SU-DHL-6 (cell line): ENCODE measurements at regions not wholly inside any gene's neighbourhood (a gene's known extent, or its start where the extent isn't known, plus 50 kb on each side); places are given as distances from the start of the nearest gene placed in this dataset.

Experiments used
- EZH2phosphoT487 ChIP-seq: fragments of 200-600 bp; sonication (generic), shearing (Covaris generic); conservative IDR thresholded peaks from 2 replicates; pipeline ENCODE4 v1.6.1; 2018; ENCODE audit warnings: mild to moderate bottlenecking, antibody characterized with exemption, low read length, moderate library complexity, mixed read lengths
- TF ChIP-seq, protein P1 (sequence below): fragments of 200-600 bp; sonication (generic); IDR thresholded peaks from one replicate; pipeline ENCODE4 v1.5.1; 2017; ENCODE audit warnings: antibody characterized with exemption, mild to moderate bottlenecking, low read length, moderate library complexity; ENCODE audit not compliant: insufficient read depth, poor library complexity, severe bottlenecking

DNA sequence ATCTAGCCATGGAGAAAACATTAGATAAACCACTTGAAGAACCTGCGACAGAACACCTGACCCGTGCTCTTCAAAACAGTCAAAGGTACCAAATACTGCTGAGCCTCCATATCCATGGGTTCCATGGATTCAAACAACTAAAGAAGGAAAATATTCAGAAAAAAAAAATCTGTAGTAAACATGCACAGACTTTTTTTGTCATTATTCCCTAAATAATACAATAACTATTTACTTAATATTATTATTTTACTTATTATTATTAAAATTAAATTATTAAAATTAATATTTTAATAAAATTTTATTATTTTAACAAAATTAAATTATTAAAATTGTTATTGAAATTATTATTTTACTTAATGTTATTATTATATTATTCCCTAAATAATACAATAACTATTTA, 101.0 kb upstream of the PDE1C start:
- TF ChIP-seq, protein P1, sequence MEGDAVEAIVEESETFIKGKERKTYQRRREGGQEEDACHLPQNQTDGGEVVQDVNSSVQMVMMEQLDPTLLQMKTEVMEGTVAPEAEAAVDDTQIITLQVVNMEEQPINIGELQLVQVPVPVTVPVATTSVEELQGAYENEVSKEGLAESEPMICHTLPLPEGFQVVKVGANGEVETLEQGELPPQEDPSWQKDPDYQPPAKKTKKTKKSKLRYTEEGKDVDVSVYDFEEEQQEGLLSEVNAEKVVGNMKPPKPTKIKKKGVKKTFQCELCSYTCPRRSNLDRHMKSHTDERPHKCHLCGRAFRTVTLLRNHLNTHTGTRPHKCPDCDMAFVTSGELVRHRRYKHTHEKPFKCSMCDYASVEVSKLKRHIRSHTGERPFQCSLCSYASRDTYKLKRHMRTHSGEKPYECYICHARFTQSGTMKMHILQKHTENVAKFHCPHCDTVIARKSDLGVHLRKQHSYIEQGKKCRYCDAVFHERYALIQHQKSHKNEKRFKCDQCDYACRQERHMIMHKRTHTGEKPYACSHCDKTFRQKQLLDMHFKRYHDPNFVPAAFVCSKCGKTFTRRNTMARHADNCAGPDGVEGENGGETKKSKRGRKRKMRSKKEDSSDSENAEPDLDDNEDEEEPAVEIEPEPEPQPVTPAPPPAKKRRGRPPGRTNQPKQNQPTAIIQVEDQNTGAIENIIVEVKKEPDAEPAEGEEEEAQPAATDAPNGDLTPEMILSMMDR, result no peak
- TF ChIP-seq EZH2phosphoT487, result no peak
